ENCODE measurements at regions not wholly inside any gene's neighbourhood (a gene's known extent, or its start where the extent isn't known, plus 50 kb on each side); places are given as distances from the start of the nearest gene placed in this dataset.

DNA sequence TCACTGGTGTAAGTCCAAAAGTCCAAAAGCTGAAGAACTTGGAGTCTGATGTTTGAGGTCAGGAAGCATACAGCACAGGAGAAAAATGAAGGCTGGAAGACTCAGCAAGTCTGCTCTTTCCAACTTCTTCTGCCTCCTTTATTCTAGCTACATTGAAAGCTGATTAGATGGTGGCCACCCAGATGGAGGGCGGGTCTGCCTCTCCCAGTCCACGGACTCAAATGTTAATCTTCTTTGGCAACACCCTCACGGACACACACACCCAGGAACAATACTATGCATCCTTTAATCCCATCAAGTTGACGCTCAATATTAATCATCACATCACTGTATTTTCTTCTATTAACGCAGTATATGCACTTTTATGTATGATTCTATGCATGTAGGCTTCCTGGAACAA, 931.6 kb upstream of the GRIA3 start:
- Histone ChIP-seq H3K9ac (ENCODE audit: low read depth in 1 of 2, low read length in 2 of 2) (no peak overlapping the region), H3K27ac (ENCODE audit: low read depth in 1 of 2, low read length in 2 of 2) (no peak overlapping the region), H3K4me1 (ENCODE audit: control insufficient read depth in 4 of 4, insufficient read depth in 4 of 4, low read length in 3 of 4) (no peaks in the 10 kb centered on the region), H3K4me3 (ENCODE audit: low read depth in 1 of 3, low read length in 3 of 3) (no peak overlapping the region), H3K36me3 (ENCODE audit: control insufficient read depth in 4 of 4, insufficient read depth in 3 of 4, low read depth in 1 of 4, low read length in 3 of 4) (no peaks in the 10 kb centered on the region), H3K27me3 (ENCODE audit: control insufficient read depth in 4 of 4, insufficient read depth in 4 of 4, low read length in 3 of 4) (no peaks in the 10 kb centered on the region), H3K9me3 (ENCODE audit: control insufficient read depth in 4 of 4, low read length in 3 of 4) (no peaks in the 10 kb centered on the region)
- WGBS, result 78% methylated on average over 5 of the region's 5 CpGs
- no peak for DNase-seq (ENCODE audit: low spot score)
- TF ChIP-seq TAF1 (conservative IDR thresholded peaks at IDR 0.05), result no peak

DNA sequence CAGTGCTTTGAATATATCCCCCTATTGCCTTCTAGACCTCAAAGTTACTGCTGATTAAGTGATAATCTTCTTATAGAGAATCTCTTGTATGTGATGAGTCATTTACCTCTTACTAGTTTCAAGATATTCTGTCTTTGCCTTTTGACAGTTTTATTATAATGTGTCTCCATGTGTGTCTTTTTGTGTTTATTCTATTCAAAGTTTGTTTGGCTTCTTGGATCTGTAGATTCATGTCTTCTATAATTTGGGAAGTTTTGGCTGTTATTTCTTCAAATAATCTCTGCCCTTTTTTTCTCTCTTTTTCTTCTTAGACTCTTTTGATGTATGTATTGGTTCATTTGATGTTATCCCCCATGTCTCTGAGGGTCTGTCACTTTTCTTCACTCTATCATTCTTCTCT, 915.7 kb upstream of the GRIA3 start:
- Histone ChIP-seq H3K9ac (ENCODE audit: low read depth in 1 of 2, low read length in 2 of 2) (no peak overlapping the region), H3K9me3 (ENCODE audit: control insufficient read depth in 4 of 4, low read length in 3 of 4) (peaks cover 0 to 4% (median under 1%) of the 10 kb centered on the region in 4 donors)

More for the DNA sequence above, 915.7 kb upstream of the GRIA3 start:
- Histone ChIP-seq H3K4me1 (ENCODE audit: control insufficient read depth in 4 of 4, insufficient read depth in 4 of 4, low read length in 3 of 4) (no peaks in the 10 kb centered on the region), H3K36me3 (ENCODE audit: control insufficient read depth in 4 of 4, insufficient read depth in 3 of 4, low read depth in 1 of 4, low read length in 3 of 4) (no peaks in the 10 kb centered on the region), H3K27me3 (ENCODE audit: control insufficient read depth in 4 of 4, insufficient read depth in 4 of 4, low read length in 3 of 4) (peaks cover 0 to 2% (median 0%) of the 10 kb centered on the region in 4 donors), H3K4me3 (ENCODE audit: low read depth in 1 of 3, low read length in 3 of 3) (no peak overlapping the region), H3K27ac (ENCODE audit: low read depth in 1 of 2, low read length in 2 of 2) (no peak overlapping the region)
- TF ChIP-seq YY1 (IDR thresholded peaks at IDR 0.05) (no peak), FOXA2 (IDR thresholded peaks at IDR 0.05) (no peak), HNF4A (conservative IDR thresholded peaks at IDR 0.05) (no peak), FOXA1 (IDR thresholded peaks at IDR 0.05) (no peak), JUND (IDR thresholded peaks at IDR 0.05) (no peak), RXRA (IDR thresholded peaks at IDR 0.05) (no peak), TAF1 (conservative IDR thresholded peaks at IDR 0.05) (no peak), GABPA (IDR thresholded peaks at IDR 0.05 in 1 of 2, conservative IDR thresholded peaks at IDR 0.05 in 1 of 2) (no peak), SP1 (IDR thresholded peaks at IDR 0.05) (no peak), HNF4G (IDR thresholded peaks at IDR 0.05) (no peak), NR2F2 (IDR thresholded peaks at IDR 0.05) (no peak), RAD21 (IDR thresholded peaks at IDR 0.05) (no peak)
- TF ChIP-seq, protein P1, sequence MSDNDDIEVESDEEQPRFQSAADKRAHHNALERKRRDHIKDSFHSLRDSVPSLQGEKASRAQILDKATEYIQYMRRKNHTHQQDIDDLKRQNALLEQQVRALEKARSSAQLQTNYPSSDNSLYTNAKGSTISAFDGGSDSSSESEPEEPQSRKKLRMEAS (IDR thresholded peaks at IDR 0.05), result no peak
- TF ChIP-seq, protein P2, sequence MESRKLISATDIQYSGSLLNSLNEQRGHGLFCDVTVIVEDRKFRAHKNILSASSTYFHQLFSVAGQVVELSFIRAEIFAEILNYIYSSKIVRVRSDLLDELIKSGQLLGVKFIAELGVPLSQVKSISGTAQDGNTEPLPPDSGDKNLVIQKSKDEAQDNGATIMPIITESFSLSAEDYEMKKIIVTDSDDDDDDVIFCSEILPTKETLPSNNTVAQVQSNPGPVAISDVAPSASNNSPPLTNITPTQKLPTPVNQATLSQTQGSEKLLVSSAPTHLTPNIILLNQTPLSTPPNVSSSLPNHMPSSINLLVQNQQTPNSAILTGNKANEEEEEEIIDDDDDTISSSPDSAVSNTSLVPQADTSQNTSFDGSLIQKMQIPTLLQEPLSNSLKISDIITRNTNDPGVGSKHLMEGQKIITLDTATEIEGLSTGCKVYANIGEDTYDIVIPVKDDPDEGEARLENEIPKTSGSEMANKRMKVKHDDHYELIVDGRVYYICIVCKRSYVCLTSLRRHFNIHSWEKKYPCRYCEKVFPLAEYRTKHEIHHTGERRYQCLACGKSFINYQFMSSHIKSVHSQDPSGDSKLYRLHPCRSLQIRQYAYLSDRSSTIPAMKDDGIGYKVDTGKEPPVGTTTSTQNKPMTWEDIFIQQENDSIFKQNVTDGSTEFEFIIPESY (IDR thresholded peaks at IDR 0.05), result no peak
- TF ChIP-seq, protein P3, sequence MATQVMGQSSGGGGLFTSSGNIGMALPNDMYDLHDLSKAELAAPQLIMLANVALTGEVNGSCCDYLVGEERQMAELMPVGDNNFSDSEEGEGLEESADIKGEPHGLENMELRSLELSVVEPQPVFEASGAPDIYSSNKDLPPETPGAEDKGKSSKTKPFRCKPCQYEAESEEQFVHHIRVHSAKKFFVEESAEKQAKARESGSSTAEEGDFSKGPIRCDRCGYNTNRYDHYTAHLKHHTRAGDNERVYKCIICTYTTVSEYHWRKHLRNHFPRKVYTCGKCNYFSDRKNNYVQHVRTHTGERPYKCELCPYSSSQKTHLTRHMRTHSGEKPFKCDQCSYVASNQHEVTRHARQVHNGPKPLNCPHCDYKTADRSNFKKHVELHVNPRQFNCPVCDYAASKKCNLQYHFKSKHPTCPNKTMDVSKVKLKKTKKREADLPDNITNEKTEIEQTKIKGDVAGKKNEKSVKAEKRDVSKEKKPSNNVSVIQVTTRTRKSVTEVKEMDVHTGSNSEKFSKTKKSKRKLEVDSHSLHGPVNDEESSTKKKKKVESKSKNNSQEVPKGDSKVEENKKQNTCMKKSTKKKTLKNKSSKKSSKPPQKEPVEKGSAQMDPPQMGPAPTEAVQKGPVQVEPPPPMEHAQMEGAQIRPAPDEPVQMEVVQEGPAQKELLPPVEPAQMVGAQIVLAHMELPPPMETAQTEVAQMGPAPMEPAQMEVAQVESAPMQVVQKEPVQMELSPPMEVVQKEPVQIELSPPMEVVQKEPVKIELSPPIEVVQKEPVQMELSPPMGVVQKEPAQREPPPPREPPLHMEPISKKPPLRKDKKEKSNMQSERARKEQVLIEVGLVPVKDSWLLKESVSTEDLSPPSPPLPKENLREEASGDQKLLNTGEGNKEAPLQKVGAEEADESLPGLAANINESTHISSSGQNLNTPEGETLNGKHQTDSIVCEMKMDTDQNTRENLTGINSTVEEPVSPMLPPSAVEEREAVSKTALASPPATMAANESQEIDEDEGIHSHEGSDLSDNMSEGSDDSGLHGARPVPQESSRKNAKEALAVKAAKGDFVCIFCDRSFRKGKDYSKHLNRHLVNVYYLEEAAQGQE (IDR thresholded peaks at IDR 0.05), result no peak
- TF ChIP-seq, protein P4, sequence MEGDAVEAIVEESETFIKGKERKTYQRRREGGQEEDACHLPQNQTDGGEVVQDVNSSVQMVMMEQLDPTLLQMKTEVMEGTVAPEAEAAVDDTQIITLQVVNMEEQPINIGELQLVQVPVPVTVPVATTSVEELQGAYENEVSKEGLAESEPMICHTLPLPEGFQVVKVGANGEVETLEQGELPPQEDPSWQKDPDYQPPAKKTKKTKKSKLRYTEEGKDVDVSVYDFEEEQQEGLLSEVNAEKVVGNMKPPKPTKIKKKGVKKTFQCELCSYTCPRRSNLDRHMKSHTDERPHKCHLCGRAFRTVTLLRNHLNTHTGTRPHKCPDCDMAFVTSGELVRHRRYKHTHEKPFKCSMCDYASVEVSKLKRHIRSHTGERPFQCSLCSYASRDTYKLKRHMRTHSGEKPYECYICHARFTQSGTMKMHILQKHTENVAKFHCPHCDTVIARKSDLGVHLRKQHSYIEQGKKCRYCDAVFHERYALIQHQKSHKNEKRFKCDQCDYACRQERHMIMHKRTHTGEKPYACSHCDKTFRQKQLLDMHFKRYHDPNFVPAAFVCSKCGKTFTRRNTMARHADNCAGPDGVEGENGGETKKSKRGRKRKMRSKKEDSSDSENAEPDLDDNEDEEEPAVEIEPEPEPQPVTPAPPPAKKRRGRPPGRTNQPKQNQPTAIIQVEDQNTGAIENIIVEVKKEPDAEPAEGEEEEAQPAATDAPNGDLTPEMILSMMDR (IDR thresholded peaks at IDR 0.05; ENCODE audit: low read depth, low read length, missing input control), result no peak
- no peak for DNase-seq (ENCODE audit: low spot score)
